GM21529 (cell line): ENCODE measurements at regions not wholly inside any gene's neighbourhood (a gene's known extent, or its start where the extent isn't known, plus 50 kb on each side); places are given as distances from the start of the nearest gene placed in this dataset.
"Not testable (repeated sequence)": the region's sequence is repeated elsewhere in the genome, so short reads cannot be mapped to it uniquely, and the experiment has no call there.

ENCODE experiments used
- ATAC-seq: cut with Tn5 transposase; IDR thresholded peaks from one replicate; pipeline ENCODE4 v1.9.1; 2021; ENCODE audit not compliant: unreplicated experiment

DNA sequence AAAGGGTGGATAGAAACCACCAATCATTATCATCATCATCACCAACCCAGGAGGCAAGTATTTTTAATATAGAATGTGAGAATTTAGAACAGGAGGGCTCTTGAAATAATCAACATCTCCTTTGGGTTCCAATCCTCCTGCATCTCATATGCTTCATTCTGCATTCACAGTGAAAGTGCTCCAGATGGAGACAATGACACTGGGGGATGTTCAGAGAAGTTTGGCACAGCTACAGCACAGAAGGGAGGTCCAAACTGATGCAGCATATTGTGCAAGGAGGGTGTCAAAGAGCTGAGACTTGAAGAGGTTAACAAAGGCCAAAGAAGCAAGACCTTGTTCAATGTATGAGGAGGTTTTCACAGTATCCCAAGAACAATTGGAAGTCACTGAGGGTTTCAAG, 767.1 kb downstream of the NTRK3 start:
- ATAC-seq = no peak

GRCh38 chr15:87487484-87487883, 769.1 kb downstream of the NTRK3 start:
- ATAC-seq = no peak

DNA sequence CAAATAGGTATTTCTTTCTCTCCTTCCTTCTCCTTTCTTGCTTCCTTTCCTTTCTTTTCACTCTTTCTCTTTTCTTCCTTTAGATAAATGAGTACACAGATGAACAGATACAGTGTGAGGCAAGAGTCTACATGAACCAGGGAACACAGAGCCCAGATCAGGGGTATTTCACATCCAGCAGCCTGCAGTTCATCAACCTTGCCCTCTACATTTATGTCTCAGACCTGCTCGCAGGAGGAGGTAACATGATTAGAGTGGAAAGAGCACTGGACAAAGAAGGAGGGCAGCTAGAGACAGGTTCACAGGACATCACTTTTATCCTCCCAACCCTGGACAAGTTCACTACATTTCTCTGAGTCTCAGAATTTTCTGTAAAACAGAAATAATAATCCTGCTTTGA, 773.1 kb downstream of the NTRK3 start:
- no peak for ATAC-seq

DNA sequence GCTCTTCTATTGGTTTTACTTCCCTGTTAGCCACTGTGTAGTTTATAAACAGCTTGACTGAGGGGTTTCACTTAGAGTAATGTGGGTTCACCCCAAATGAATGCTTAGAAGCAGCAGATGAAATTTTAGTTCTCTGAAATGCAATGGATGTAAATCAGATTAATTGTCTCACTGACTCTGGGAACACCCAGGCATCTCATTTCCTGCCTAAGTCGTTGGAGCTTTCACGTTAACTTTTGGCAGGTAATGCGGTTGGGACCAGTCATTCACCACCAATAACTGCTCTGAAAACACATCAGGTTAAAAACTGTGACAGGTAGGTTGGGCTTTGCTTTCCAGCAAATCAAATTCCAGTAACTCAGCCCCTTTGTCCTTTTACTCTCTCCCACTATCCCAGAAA, 775.4 kb downstream of the NTRK3 start:
- no peak for ATAC-seq

DNA sequence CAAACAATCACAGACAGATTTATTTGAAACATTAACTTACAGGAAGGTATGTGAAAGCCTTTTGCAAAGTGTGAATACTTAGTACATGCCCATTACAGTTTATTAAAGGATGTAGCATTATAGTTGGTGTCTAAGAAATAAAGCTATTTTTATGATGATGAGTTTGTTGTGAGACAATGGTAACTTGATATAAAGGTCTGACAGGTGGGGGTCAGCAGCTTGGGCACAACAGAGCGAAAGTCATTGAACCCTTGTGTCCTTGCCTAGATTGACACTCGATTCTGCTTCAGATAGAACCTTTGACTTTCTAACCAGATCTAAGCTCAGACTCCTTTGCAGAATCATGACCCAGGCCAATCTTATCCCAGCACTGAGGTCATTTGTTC, 777.9 kb downstream of the NTRK3 start:
- ATAC-seq = no peak

- no peak for ATAC-seq
Measured at GRCh38 chr15:87477737-87478686, 778.5 kb downstream of the NTRK3 start.

DNA sequence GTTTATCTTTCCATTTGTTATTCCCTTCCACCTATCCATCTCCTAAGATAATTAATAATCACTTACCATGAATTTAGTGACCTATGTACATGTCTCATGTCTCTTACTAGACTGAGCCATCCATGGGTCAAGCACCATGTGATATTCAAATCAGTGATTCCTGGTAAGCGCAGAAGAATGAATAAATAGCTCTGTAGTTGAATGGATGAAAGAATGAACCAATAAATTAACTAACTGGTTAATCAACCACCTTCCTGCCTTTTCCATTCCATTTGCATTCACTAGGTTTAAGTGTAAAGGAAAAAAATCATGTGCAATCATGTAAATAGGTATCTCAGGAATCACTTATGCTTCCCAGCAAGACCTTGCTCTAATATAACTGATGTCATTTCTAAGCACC, 779.5 kb downstream of the NTRK3 start:
- no peak for ATAC-seq

- no peak for ATAC-seq
Measured at GRCh38 chr15:87470923-87471322, 785.6 kb downstream of the NTRK3 start.

DNA sequence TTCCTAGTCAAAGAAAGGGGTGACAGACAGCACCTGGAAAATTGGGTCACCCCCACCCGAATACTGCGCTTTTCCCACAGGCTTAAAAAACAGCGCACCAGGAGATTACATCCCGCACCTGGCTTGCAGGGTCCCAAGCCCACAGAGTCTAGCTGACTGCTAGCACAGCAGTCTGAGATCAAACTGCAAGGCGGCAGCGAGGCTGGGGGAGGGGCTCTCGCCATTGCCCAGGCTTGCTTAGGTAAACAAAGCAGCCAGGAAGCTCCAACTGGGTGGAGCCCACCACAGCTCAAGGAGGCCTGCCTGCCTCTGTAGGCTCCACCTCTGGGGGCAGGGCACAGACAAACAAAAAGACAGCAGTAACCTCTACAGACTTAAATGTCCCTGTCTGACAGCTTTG, 792.6 kb downstream of the NTRK3 start:
- ATAC-seq = not testable (repeated sequence)

GRCh38 chr15:87461631-87462030, 794.9 kb downstream of the NTRK3 start:
- ATAC-seq = no peak

DNA sequence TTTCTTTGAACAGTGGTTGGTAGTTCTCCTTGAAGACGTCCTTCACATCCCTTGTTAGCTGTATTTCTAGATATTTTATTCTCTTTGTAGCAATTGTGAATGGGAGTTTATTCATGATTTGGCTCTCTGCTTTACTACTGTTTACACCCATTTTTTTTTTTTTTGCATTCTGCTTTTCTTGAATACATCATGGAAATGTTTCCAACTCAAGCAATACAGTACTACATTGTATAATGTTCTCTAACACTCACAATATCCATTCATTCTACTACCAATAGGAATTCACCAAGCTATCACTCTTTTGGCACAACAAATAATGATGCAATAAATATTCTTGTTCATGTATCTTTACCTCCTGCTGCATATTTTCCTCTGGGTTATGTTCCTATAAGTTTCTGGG, 801.7 kb downstream of the NTRK3 start:
- ATAC-seq = no peak

DNA sequence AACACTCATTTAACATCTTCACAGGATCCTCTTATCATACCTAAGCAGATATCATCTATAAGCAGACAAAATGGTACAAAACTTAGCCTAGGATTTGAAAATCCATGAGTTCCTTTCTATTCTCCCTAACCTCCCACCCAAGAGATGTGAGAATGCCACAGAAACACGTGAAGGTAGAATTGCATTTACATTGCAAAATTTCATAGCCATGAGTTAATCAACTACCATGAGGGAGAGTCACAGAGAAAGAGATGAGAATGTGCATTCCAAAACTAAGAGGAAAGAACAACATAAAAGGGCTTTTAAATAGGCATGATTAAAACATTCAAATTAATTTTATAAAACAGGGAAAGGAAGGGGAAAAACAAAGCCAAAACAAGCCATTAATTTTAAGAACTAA, 806.2 kb downstream of the NTRK3 start:
- ATAC-seq = no peak

GRCh38 chr15:87439090-87439489, 817.4 kb downstream of the NTRK3 start:
- ATAC-seq = no peak

- ATAC-seq = no peak
Measured at GRCh38 chr15:87433871-87434270, 822.7 kb downstream of the NTRK3 start.

- no peak for ATAC-seq
Measured at GRCh38 chr15:87429754-87430153, 826.8 kb downstream of the NTRK3 start.

- no peak for ATAC-seq
Measured at GRCh38 chr15:87420017-87420416, 836.5 kb downstream of the NTRK3 start.

DNA sequence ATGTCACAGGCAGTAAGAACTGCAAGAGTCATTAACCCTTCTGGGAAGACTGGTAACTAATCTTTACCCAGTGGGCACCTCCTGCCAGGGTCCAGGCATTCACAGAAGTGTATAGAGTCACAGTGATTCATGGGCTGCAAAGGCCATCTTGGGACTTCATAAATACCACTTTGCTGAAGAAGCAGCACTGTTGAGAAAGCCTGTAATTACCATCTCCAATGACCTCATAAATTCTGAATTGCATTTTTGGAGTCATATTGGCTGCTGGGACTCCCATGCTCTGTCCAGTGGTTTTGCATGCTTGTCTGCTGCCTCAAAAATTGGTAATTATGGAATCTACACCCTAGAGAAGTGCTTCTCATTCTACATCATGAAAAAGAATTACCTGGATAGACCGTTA, 837.2 kb downstream of the NTRK3 start:
- no peak for ATAC-seq

DNA sequence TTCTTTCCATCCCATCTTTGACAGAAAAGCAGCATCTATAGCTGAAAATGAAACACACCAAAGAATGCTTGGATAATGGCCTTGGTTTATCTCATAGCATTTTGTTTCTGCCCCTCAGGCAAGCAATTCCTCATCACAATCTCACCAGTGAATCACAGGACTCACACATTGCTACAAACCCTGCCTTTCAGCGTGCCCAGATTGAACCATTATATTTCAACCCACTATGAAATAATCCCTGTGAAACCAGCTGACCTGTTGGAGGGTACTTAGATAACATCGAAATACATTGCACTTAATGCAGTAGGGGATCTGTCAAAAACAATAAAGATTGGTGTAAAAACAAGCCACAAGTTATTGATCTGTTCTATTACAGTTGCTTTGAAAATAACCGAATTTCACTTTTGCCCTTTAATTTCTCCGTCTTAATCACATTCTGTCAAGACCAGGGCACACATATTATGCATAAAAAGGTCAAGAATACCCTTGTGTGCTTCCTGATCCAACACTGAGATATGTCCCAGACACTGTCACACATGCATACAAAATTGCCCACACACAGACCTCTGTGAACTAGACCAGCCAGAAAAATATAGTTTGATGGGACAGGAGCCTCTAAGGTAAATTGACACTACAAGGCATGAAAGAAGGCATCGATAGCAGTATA, 839.8 kb downstream of the NTRK3 start:
- no peak for ATAC-seq

- no peak for ATAC-seq
Measured at GRCh38 chr15:87408902-87409301, 847.6 kb downstream of the NTRK3 start.

GRCh38 chr15:87403973-87404372, 852.6 kb downstream of the NTRK3 start:
- ATAC-seq = no peak

- ATAC-seq = no peak
Measured at GRCh38 chr15:87401973-87402372, 854.6 kb downstream of the NTRK3 start.

DNA sequence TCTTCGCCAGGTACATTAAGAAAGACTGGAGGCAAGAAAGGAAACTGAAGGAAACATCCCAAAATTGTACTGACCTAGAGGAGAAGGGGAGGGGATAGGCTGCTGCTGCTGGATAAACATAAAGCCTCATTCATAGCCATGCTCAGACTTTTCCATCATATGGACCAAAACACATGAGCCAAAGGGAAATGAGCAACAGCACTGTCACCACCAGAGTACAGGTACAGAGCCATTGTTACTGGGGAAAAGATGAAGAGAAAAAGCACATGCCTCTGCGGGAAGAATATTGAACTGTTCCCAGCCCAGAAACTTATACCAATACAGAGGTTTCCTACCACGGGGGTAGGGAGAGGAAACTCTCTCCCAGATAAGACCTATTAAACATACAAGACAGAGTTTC, 861.9 kb downstream of the NTRK3 start:
- ATAC-seq = no peak
